HG03135 (cell line): ENCODE measurements at regions not wholly inside any gene's neighbourhood (a gene's known extent, or its start where the extent isn't known, plus 50 kb on each side); places are given as distances from the start of the nearest gene placed in this dataset.
A peak's percentile ranks its signal among the peaks of the same experiment; 100 is the strongest.
"Not testable (repeated sequence)": the region's sequence is repeated elsewhere in the genome, so short reads cannot be mapped to it uniquely, and the experiment has no call there.

ENCODE experiments used
- ATAC-seq: cut with Tn5 transposase; IDR thresholded peaks from one replicate; pipeline ENCODE4 v1.9.1; 2021; ENCODE audit warnings: mild to moderate bottlenecking, moderate library complexity; ENCODE audit not compliant: unreplicated experiment

- no peak for ATAC-seq
Observed at GRCh38 chr4:127370604-127371003, 262.2 kb upstream of the INTU start.

DNA sequence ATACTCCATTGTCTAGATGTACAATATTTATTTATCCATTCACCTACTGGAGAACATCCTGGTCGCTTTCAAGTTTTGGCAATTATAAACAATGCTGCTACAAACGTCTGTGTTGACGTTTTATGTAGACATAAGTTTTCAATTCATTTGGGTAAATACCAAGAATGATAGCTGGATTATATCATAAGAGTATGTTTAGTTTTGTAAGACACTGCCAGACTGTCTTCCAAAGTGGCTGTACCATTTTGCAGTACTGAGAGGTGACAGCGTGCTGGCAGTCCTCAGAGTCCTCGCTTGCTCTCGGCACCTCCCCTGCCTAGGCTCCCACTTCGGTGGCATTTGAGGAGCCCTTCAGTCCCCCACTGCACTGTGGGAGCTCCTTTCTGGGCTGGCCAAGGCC is 253.3 kb upstream of the INTU start:
- ATAC-seq = no peak

DNA sequence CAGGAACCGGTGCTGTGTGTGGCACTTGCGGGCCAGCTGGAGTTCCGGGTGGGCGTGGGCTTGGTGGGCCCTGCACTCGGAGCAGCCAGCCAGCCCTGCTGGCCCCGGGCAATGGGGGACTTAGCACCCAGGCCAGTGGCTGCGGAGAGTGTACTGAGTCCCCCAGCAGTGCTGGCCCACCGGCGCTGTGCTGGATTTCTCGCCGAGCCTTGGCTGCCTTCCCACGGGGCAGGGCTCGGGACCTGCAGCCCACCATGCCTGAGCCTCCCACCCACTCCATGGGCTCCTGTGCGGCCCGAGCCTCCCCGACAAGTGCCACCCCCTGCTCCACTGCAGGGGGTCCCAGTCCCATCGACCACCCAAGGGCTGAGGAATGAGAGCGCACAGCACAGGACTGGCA is 252.8 kb upstream of the INTU start:
- not testable (repeated sequence) for ATAC-seq

DNA sequence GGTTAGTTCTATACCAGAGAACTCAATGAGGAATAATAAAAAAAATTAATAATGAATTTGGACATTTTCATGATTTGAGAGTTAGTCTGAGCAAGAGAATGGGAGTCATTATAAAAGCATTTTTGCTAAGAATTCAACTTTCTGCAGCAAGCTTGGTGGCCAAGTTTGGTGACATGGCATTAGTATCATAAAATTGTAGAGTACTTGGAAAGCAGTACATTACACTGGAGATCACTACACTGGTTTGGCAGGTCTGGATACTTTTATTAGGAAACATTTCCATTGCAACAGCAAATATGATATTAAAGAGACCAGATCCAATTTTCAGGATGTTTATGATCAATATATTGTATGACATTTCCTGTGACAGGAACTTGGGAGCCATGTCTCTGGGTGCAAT is 249.1 kb upstream of the INTU start:
- no peak for ATAC-seq

DNA sequence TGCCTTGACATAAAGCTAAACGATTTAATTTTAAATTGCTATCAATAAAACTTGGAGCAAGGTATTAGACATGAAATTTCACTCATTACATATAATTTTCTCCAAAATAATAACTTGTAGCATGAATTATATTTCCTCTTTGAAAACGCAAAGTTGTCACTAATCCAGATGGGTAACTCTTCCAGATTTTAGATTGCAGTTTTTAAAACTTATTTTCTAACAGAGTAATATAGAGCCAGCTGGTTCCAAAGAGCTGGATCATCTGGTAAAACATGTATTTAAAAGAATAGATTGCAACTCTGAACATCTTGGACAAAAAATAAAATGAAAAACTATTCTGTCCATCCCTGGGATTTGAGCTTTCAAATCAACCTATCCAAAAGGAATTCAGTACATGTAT is 238.2 kb upstream of the INTU start:
- no peak for ATAC-seq

DNA sequence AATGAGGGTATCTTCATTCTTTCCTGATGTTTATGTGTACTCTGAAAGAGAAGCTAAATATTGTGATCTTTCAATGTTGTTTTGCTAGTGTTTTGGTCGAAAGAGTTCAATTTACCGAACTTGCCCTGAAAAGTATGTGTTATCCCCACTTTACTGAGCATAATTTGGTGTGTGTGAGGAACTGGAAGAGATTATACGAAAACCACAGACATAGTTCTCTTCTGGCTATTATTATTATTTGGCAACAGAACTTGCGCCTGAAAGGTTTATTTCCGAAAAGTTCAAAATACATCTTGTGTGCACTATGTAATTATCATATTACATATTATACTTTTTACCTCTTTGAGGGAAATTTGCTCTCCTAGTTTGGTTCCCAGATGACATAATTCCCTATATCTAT is 232.5 kb upstream of the INTU start:
- ATAC-seq = no peak

DNA sequence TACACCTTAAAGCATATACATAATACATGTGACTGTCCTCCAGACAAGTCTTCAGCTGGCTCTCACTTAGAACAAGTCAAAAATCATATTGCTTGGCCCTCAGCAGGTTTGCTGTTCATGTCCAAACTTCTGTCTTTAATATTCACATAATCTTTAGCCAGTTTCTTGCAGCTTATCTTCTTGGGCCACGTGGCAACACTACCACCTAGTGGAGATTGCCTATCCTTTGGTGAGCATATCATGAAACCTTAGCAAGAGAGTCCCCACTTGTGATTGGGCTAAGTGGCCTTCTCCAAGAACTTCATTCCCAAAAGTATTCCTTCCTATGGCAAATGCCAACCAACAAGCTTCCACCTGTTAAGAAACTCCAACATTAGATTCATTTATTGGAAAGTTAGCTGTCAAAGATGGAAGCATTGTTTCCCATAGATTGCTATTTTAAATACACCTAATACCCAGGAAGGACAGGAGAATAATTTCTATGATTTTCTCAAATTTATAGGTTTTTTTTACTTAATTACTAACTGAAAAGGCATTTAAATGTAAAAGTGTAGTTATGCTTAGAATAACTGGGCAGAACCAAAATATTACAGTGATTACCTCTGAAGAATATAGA is 231.9 kb upstream of the INTU start:
- peak; percentile 81 for ATAC-seq

- ATAC-seq = no peak
Observed at GRCh38 chr4:127403471-127404084, 229.2 kb upstream of the INTU start.

DNA sequence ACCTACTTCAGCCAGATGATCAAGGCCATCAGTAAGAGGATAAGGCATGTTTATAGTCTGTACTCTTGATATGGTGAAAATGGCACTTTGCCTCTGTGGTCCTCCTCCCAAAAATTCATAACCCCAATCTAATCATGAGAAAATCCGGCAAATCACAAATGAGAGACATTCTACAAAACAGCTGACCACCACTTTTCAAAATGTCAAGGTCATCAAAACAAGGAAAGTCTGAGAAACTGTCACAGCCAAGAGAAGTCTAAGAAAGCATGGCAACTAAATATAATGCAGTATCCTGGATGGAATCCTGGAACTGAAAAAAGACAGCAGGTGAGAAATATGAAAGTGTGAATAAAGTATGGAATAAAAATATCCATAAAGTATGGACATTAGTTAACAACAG is 226.6 kb upstream of the INTU start:
- no peak for ATAC-seq

GRCh38 chr4:127407572-127407971 is 225.2 kb upstream of the INTU start:
- not testable (repeated sequence) for ATAC-seq

- no peak for ATAC-seq
Observed at GRCh38 chr4:127410201-127410600, 222.6 kb upstream of the INTU start.

- ATAC-seq = no peak
Observed at GRCh38 chr4:127410644-127411043, 222.1 kb upstream of the INTU start.

DNA sequence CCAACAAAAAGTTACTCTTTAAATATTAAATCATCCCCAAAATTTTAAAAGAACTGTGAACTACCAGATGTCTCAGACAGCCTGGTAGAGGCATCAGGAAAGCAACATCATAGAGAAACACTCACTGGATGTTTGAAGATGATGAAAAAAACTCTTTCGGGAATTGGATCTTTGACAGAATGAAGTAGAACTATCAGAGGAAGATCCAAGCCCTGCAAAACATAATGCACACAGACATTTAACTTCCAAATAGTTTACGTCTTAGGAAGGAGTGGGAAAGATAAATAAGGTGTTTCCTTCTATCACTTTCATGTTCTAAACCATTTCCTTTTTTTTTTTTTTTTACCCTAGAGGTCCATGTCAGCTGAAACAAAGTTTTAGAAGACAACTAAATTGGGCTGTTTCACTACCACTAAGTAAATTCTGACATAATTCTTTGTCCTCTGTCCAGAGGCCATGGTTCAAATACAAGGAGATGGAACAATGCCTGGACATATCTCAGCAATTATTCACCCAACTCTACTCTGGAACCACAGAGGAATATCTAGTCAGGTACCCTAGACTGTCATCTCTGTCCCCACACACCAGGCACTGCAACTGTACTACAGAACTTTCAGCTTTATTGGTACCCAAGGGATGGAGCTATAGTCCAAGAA is 217.7 kb upstream of the INTU start:
- no peak for ATAC-seq

DNA sequence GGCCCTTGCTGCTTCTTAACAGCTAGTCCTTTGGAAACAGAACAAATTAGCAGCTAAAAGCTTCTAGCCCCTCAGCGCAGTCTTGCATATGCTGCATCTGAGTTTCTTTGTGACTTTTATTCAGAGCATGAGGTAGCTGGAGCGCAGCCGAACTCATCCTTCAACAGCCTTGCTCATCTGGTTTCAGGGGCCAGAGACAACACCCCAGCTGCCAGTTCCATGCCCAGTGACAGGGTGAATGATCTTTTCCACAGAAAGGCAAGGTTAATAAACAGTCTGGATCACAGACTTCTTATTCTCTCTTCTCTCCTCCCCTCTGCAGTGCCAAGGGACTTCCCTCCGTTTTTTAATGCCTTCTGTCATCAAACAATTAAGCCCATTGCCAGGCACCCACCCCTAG is 216.6 kb upstream of the INTU start:
- ATAC-seq = no peak

GRCh38 chr4:127417885-127418535 is 214.7 kb upstream of the INTU start:
- no peak for ATAC-seq

- no peak for ATAC-seq
Observed at GRCh38 chr4:127419431-127419830, 213.3 kb upstream of the INTU start.

GRCh38 chr4:127421437-127421836 is 211.3 kb upstream of the INTU start:
- no peak for ATAC-seq

DNA sequence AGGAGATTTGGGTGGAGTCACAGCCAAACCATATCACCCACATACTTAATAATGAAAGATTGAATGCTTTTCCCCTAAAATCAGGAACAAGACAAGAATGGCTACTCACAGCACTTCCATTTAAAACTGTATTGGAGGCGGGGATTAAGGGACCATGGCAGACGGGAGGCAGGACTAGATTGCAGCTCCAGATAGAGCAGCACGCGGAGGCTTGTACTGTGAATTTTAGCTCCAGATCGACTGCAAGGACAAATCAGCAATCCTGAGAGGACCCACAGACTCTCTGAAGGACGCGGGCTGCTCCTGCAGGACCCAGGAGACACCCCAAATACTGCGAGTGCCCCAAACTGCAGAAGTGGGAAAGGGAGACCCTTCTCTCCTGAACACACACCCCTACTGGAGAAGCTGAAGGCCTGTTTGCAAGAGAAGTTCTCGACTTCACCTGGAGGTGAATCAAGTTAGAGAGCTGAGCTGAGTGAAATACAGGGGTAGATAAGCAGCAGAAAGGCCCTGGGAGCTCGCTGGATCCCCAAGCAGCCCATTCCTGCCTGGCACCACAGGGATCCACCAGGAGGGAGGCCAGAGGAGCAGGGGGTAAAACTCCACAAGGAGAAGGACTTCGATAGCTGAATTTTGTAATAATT is 207.4 kb upstream of the INTU start:
- ATAC-seq = no peak

- no peak for ATAC-seq
Observed at GRCh38 chr4:127425851-127426250, 206.9 kb upstream of the INTU start.

DNA sequence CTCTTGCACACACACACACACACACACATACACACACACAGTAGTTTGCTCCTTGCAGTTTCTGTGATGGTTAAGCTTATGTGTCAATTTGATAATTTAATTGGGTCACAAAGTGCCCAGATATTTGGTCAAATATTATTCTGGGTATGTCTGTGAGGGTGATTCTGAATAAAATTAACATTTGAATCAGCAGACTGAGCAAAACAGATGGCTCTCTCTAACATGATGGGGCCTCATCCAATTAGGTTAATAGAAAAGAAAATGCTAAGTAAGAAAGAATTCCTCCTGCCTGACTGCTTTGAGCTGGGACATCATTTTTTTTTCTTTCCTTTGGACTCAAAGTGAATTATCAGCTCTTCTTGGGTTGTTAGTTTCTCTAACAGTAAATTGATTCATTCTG is 191.2 kb upstream of the INTU start:
- no peak for ATAC-seq

DNA sequence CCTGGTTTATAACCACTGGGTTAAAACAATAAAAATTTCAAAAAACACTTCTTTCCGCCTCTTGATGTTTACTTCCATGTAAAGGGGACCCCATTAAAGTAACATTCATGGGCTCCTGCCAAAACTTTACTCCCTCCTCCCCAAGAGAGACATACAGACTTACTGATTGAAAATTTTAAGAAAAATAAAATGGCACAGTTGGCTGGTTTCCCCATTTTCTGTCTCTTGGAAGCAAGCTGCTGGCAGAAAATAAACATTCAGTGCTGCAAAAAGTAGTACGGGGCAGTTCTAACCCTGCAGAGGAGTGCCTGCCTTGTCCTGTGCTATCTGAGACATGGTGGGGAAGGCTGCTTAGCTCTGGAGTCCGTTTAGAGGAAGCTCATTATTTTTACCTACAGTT is 187.3 kb upstream of the INTU start:
- ATAC-seq = no peak
